Keratinocyte (primary cell): ENCODE measurements at regions not wholly inside any gene's neighbourhood (a gene's known extent, or its start where the extent isn't known, plus 50 kb on each side); places are given as distances from the start of the nearest gene placed in this dataset.

Experiments
- CTCF ChIP-seq, 3 experiments: IDR thresholded peaks in 1 of 3; conservative IDR thresholded peaks in 1 of 3; optimal IDR thresholded peaks in 1 of 3; 2 replicates in 2 of 3; 3 replicates in 1 of 3; pipeline versions ENCODE3 to v1.5.1; 2011; ENCODE audit warnings: low read length in 3 of 3, mild to moderate bottlenecking in 3 of 3, moderate library complexity in 2 of 3, control low read depth in 1 of 3, inconsistent platforms in 1 of 3; ENCODE audit not compliant: insufficient read depth in 2 of 3; ENCODE audit errors: extremely low read depth in 1 of 3
- EZH2 ChIP-seq: IDR thresholded peaks from one replicate; pipeline ENCODE4 v1.6.1; 2012; ENCODE audit warnings: inconsistent platforms, mild to moderate bottlenecking, low read length, moderate library complexity

- TF ChIP-seq EZH2, result no peak
- no peak for TF ChIP-seq CTCF (optimal IDR thresholded peaks at IDR 0.05 in 1 of 3, IDR thresholded peaks at IDR 0.05 in 1 of 3, conservative IDR thresholded peaks at IDR 0.05 in 1 of 3; ENCODE audit: extremely low read depth in 1 of 3, insufficient read depth in 2 of 3, low read length in 3 of 3)
Observed at GRCh38 chr5:12003680-12004079, 99.4 kb upstream of the CTNND2 start.
